ENCODE measurements at regions not wholly inside any gene's neighbourhood (a gene's known extent, or its start where the extent isn't known, plus 50 kb on each side); places are given as distances from the start of the nearest gene placed in this dataset.

DNA sequence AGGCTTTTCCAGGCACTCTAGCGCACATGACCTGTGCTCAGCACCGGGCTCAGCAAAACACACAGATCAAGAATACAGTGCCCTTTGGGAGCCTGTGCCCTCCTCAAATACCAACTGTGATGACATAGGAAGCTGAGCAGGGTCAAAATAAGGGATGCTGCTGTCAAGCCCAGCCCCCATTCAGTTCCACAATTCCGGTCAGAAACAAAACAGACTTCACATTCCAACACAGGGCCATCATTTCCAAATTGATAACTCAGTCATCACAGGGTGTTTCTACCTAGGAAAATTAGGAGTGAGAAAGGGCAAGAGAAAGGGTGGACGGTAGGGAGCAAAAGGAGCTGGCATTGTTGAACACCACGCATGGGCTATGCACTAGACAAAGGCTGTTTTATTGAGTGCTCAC lies 158.4 kb upstream of the CCDC54 start:
- TF ChIP-seq, protein P1, sequence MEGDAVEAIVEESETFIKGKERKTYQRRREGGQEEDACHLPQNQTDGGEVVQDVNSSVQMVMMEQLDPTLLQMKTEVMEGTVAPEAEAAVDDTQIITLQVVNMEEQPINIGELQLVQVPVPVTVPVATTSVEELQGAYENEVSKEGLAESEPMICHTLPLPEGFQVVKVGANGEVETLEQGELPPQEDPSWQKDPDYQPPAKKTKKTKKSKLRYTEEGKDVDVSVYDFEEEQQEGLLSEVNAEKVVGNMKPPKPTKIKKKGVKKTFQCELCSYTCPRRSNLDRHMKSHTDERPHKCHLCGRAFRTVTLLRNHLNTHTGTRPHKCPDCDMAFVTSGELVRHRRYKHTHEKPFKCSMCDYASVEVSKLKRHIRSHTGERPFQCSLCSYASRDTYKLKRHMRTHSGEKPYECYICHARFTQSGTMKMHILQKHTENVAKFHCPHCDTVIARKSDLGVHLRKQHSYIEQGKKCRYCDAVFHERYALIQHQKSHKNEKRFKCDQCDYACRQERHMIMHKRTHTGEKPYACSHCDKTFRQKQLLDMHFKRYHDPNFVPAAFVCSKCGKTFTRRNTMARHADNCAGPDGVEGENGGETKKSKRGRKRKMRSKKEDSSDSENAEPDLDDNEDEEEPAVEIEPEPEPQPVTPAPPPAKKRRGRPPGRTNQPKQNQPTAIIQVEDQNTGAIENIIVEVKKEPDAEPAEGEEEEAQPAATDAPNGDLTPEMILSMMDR (IDR thresholded peaks at IDR 0.05) = no peak
- TF ChIP-seq POLR2A (IDR thresholded peaks at IDR 0.05) (no peak), POLR2AphosphoS5 (IDR thresholded peaks at IDR 0.05) (no peak)

Data from transverse colon (tissue), 4 donors.